GM23338 (cell line): ENCODE measurements at regions not wholly inside any gene's neighbourhood (a gene's known extent, or its start where the extent isn't known, plus 50 kb on each side); places are given as distances from the start of the nearest gene placed in this dataset.

ENCODE experiments used
- ATAC-seq: fragments of 200-7000 bp; cut with Tn5 transposase; 3 replicates; pipeline ENCODE4 v1.9.1; 2020
- DNase-seq: peaks from one replicate; pipeline ENCODE4 v3.0.0-alpha.2; 2015; ENCODE audit warnings: low spot score
- H2AFZ ChIP-seq: fragments of 200-600 bp; sonication (generic); 2 replicates; pipeline ENCODE4 v1.8.0; 2016; ENCODE audit warnings: antibody characterized with exemption, mild to moderate bottlenecking, moderate library complexity
- H3F3A ChIP-seq: fragments of 200-600 bp; sonication (generic); replicated peaks from 2 replicates; pipeline ENCODE4 v1.8.0; 2017; ENCODE audit warnings: antibody characterized with exemption, mixed run types, low read depth
- H3K27ac ChIP-seq: fragments of 200-600 bp; sonication (generic); 2 replicates; pipeline ENCODE4 v1.6.1; 2016; ENCODE audit warnings: low read depth
- H3K27me3 ChIP-seq: fragments of 200-600 bp; sonication (generic); 2 replicates; pipeline ENCODE4 v1.8.0; 2016; ENCODE audit warnings: mild to moderate bottlenecking, mixed run types, moderate library complexity; ENCODE audit not compliant: insufficient read depth
- H3K36me3 ChIP-seq: fragments of 200-600 bp; sonication (generic); 2 replicates; pipeline ENCODE4 v1.8.0; 2016; ENCODE audit warnings: mild to moderate bottlenecking; ENCODE audit not compliant: insufficient read depth
- H3K4me1 ChIP-seq: fragments of 200-600 bp; sonication (generic); 2 replicates; pipeline ENCODE4 v1.8.0; 2016; ENCODE audit warnings: mild to moderate bottlenecking, moderate library complexity; ENCODE audit not compliant: insufficient read depth
- H3K4me2 ChIP-seq: fragments of 200-600 bp; sonication (generic); 2 replicates; pipeline ENCODE4 v1.7.1; 2017; ENCODE audit warnings: mixed run types
- H3K4me3 ChIP-seq: fragments of 200-600 bp; sonication (generic); 2 replicates; pipeline ENCODE4 v1.6.1; 2016; ENCODE audit warnings: mixed run types
- H3K79me2 ChIP-seq: fragments of 200-600 bp; sonication (generic); replicated peaks from 2 replicates; pipeline ENCODE4 v1.8.0; 2017; ENCODE audit warnings: mild to moderate bottlenecking; ENCODE audit not compliant: insufficient read depth
- H3K9me2 ChIP-seq: fragments of 200-600 bp; sonication (generic); 2 replicates; pipeline ENCODE4 v1.8.0; 2017; ENCODE audit not compliant: insufficient read depth
- H4K20me1 ChIP-seq: fragments of 200-600 bp; sonication (generic); replicated peaks from 2 replicates; pipeline ENCODE4 v1.8.0; 2017; ENCODE audit warnings: mild to moderate bottlenecking; ENCODE audit not compliant: insufficient read depth
- H3K27ac Mint-ChIP-seq: 2 replicates; pipeline ENCODE4 v1.8.0; 2020; ENCODE audit warnings: inconsistent platforms, mild to moderate bottlenecking, moderate library complexity, mixed read lengths
- H3K27me3 Mint-ChIP-seq: 3 replicates; pipeline ENCODE4 v1.8.0; 2022; ENCODE audit warnings: low read depth, mild to moderate bottlenecking, moderate library complexity, mixed read lengths, inconsistent platforms; ENCODE audit not compliant: insufficient read depth, poor library complexity
- H3K36me3 Mint-ChIP-seq: 3 replicates; pipeline ENCODE4 v1.8.0; 2021; ENCODE audit warnings: low read depth, mild to moderate bottlenecking, inconsistent platforms, moderate library complexity, mixed read lengths
- H3K4me1 Mint-ChIP-seq: 3 replicates; pipeline ENCODE4 v1.8.0; 2020; ENCODE audit warnings: mild to moderate bottlenecking, inconsistent platforms, mixed read lengths
- H3K4me3 Mint-ChIP-seq: 3 replicates; pipeline ENCODE4 v1.8.0; 2021; ENCODE audit warnings: moderate library complexity, mild to moderate bottlenecking, inconsistent platforms, mixed read lengths
- H3K9me3 Mint-ChIP-seq: 3 replicates; pipeline ENCODE4 v1.8.0; 2020; ENCODE audit warnings: moderate library complexity, mild to moderate bottlenecking, inconsistent platforms, mixed read lengths
- CREB1 ChIP-seq: fragments of 250-450 bp; sonication (Bioruptor Pico); IDR thresholded peaks from 2 replicates; pipeline ENCODE4 v1.5.0; 2020; ENCODE audit warnings: low read depth, mild to moderate bottlenecking, moderate library complexity
- EZH2 ChIP-seq: fragments of 200-600 bp; sonication (generic); IDR thresholded peaks from one replicate; pipeline ENCODE4 v1.8.0; 2017; ENCODE audit warnings: antibody characterized with exemption, mild to moderate bottlenecking, low read depth; ENCODE audit not compliant: unreplicated experiment
- EZH2phosphoT487 ChIP-seq: fragments of 200-600 bp; sonication (generic); IDR thresholded peaks from one replicate; pipeline ENCODE4 v1.8.1; 2018; ENCODE audit warnings: antibody characterized with exemption; ENCODE audit not compliant: unreplicated experiment
- JUNB ChIP-seq: IDR thresholded peaks from one replicate; pipeline ENCODE4 v1.6.1; 2016; ENCODE audit warnings: antibody characterized with exemption; ENCODE audit not compliant: unreplicated experiment
- NANOG ChIP-seq: IDR thresholded peaks from 2 replicates; pipeline ENCODE4 v1.6.1; 2016; ENCODE audit warnings: antibody characterized with exemption, borderline replicate concordance
- POLR2AphosphoS5 ChIP-seq: IDR thresholded peaks from 2 replicates; pipeline ENCODE4 v1.6.1; 2016; ENCODE audit warnings: antibody characterized with exemption, low read depth
- STAT1 ChIP-seq: IDR thresholded peaks from one replicate; pipeline ENCODE4 v1.6.1; 2016; ENCODE audit warnings: antibody characterized with exemption; ENCODE audit not compliant: unreplicated experiment
- ZNF114 ChIP-seq: fragments of 250-450 bp; sonication (Bioruptor Pico); IDR thresholded peaks from 2 replicates; pipeline ENCODE4 v1.5.0; 2020; ENCODE audit warnings: mild to moderate bottlenecking, moderate library complexity
- ZNF331 ChIP-seq: fragments of 250-450 bp; sonication (Bioruptor Pico); IDR thresholded peaks from 2 replicates; pipeline ENCODE4 v1.5.0; 2020; ENCODE audit warnings: low read depth, mild to moderate bottlenecking, moderate library complexity
- TF ChIP-seq, protein P1 (sequence below), 2 experiments: fragments of 200-600 bp in 1 of 2; sonication (generic) in 1 of 2; conservative IDR thresholded peaks; 2 replicates each; pipeline versions ENCODE4 v1.5.1 to v1.6.1; 2016 to 2017; ENCODE audit warnings: antibody characterized with exemption in 2 of 2, low read depth in 2 of 2, mild to moderate bottlenecking in 2 of 2, moderate library complexity in 1 of 2
- TF ChIP-seq, protein P2 (sequence below): IDR thresholded peaks from one replicate; pipeline ENCODE4 v1.6.1; 2018; ENCODE audit warnings: antibody characterized with exemption; ENCODE audit not compliant: unreplicated experiment
- TF ChIP-seq, protein P3 (sequence below): IDR thresholded peaks from 2 replicates; pipeline ENCODE4 v1.6.1; 2016; ENCODE audit warnings: antibody characterized with exemption
- TF ChIP-seq, protein P4 (sequence below): fragments of 250-450 bp; sonication (Bioruptor Pico); IDR thresholded peaks from 2 replicates; pipeline ENCODE4 v1.5.0; 2020; ENCODE audit warnings: mild to moderate bottlenecking, moderate library complexity

DNA sequence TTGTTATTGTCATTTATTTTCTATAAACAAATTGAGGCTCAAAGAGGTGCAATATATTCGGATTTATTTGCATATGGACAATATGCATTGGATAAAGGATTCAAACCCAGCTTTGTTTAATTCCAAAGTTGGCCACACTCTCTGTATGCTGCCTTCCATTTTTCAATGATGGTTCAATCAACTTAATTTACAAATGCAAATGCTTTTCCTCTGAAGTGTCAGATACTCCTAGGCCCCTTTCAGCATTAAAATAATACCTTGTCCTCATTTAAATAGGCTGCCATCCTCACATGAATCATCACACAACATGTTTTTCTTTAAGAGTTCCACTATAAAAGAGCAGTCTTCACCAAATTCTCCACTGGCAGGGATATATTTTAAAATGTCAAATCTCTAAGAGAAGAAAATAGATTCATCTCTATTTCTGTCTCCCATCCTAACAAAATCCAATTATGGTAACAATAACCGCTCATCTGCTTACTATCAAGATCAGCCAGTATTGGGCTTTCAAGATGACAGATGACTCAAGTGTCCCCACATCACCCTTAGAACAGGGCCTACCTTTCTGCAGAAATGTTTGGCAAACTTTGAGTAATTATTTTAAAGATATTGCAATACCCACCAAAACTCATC lies 114.8 kb downstream of the SCG2 start:
- Mint-ChIP-seq H3K36me3 (no peaks in the 10 kb centered on the region), H3K4me1 (peaks cover 10% of the 10 kb centered on the region; the same call in 2 of the 3 replicates), H3K4me3 (no peak overlapping the region), H3K27me3 (no peaks in the 10 kb centered on the region), H3K9me3 (peaks cover 4% of the 10 kb centered on the region; the same call in 1 of the 3 replicates), H3K27ac (no peak overlapping the region)
- Histone ChIP-seq H3K4me3 (no peak overlapping the region), H3K9me2 (no peaks in the 10 kb centered on the region), H3K79me2 (no peaks in the 10 kb centered on the region), H4K20me1 (no peaks in the 10 kb centered on the region), H2AFZ (no peak overlapping the region), H3K27me3 (no peaks in the 10 kb centered on the region), H3K4me2 (no peak overlapping the region), H3K36me3 (no peaks in the 10 kb centered on the region), H3K4me1 (0 out of 2 replicates have a peak, but pooled peaks cover 5% of the 10 kb centered on the region), H3F3A (no peaks in the 10 kb centered on the region), H3K27ac (no peak overlapping the region)
- no peak for TF ChIP-seq ZNF114 (CRISPR knock-in tag)
- TF ChIP-seq, protein P1, sequence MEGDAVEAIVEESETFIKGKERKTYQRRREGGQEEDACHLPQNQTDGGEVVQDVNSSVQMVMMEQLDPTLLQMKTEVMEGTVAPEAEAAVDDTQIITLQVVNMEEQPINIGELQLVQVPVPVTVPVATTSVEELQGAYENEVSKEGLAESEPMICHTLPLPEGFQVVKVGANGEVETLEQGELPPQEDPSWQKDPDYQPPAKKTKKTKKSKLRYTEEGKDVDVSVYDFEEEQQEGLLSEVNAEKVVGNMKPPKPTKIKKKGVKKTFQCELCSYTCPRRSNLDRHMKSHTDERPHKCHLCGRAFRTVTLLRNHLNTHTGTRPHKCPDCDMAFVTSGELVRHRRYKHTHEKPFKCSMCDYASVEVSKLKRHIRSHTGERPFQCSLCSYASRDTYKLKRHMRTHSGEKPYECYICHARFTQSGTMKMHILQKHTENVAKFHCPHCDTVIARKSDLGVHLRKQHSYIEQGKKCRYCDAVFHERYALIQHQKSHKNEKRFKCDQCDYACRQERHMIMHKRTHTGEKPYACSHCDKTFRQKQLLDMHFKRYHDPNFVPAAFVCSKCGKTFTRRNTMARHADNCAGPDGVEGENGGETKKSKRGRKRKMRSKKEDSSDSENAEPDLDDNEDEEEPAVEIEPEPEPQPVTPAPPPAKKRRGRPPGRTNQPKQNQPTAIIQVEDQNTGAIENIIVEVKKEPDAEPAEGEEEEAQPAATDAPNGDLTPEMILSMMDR (conservative IDR thresholded peaks at IDR 0.05; ENCODE audit: low read depth in 2 of 2): no peak
- TF ChIP-seq, protein P2, sequence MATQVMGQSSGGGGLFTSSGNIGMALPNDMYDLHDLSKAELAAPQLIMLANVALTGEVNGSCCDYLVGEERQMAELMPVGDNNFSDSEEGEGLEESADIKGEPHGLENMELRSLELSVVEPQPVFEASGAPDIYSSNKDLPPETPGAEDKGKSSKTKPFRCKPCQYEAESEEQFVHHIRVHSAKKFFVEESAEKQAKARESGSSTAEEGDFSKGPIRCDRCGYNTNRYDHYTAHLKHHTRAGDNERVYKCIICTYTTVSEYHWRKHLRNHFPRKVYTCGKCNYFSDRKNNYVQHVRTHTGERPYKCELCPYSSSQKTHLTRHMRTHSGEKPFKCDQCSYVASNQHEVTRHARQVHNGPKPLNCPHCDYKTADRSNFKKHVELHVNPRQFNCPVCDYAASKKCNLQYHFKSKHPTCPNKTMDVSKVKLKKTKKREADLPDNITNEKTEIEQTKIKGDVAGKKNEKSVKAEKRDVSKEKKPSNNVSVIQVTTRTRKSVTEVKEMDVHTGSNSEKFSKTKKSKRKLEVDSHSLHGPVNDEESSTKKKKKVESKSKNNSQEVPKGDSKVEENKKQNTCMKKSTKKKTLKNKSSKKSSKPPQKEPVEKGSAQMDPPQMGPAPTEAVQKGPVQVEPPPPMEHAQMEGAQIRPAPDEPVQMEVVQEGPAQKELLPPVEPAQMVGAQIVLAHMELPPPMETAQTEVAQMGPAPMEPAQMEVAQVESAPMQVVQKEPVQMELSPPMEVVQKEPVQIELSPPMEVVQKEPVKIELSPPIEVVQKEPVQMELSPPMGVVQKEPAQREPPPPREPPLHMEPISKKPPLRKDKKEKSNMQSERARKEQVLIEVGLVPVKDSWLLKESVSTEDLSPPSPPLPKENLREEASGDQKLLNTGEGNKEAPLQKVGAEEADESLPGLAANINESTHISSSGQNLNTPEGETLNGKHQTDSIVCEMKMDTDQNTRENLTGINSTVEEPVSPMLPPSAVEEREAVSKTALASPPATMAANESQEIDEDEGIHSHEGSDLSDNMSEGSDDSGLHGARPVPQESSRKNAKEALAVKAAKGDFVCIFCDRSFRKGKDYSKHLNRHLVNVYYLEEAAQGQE: no peak
- TF ChIP-seq STAT1: no peak
- no peak for TF ChIP-seq NANOG
- TF ChIP-seq, protein P3, sequence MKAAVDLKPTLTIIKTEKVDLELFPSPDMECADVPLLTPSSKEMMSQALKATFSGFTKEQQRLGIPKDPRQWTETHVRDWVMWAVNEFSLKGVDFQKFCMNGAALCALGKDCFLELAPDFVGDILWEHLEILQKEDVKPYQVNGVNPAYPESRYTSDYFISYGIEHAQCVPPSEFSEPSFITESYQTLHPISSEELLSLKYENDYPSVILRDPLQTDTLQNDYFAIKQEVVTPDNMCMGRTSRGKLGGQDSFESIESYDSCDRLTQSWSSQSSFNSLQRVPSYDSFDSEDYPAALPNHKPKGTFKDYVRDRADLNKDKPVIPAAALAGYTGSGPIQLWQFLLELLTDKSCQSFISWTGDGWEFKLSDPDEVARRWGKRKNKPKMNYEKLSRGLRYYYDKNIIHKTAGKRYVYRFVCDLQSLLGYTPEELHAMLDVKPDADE: no peak
- TF ChIP-seq, protein P4, sequence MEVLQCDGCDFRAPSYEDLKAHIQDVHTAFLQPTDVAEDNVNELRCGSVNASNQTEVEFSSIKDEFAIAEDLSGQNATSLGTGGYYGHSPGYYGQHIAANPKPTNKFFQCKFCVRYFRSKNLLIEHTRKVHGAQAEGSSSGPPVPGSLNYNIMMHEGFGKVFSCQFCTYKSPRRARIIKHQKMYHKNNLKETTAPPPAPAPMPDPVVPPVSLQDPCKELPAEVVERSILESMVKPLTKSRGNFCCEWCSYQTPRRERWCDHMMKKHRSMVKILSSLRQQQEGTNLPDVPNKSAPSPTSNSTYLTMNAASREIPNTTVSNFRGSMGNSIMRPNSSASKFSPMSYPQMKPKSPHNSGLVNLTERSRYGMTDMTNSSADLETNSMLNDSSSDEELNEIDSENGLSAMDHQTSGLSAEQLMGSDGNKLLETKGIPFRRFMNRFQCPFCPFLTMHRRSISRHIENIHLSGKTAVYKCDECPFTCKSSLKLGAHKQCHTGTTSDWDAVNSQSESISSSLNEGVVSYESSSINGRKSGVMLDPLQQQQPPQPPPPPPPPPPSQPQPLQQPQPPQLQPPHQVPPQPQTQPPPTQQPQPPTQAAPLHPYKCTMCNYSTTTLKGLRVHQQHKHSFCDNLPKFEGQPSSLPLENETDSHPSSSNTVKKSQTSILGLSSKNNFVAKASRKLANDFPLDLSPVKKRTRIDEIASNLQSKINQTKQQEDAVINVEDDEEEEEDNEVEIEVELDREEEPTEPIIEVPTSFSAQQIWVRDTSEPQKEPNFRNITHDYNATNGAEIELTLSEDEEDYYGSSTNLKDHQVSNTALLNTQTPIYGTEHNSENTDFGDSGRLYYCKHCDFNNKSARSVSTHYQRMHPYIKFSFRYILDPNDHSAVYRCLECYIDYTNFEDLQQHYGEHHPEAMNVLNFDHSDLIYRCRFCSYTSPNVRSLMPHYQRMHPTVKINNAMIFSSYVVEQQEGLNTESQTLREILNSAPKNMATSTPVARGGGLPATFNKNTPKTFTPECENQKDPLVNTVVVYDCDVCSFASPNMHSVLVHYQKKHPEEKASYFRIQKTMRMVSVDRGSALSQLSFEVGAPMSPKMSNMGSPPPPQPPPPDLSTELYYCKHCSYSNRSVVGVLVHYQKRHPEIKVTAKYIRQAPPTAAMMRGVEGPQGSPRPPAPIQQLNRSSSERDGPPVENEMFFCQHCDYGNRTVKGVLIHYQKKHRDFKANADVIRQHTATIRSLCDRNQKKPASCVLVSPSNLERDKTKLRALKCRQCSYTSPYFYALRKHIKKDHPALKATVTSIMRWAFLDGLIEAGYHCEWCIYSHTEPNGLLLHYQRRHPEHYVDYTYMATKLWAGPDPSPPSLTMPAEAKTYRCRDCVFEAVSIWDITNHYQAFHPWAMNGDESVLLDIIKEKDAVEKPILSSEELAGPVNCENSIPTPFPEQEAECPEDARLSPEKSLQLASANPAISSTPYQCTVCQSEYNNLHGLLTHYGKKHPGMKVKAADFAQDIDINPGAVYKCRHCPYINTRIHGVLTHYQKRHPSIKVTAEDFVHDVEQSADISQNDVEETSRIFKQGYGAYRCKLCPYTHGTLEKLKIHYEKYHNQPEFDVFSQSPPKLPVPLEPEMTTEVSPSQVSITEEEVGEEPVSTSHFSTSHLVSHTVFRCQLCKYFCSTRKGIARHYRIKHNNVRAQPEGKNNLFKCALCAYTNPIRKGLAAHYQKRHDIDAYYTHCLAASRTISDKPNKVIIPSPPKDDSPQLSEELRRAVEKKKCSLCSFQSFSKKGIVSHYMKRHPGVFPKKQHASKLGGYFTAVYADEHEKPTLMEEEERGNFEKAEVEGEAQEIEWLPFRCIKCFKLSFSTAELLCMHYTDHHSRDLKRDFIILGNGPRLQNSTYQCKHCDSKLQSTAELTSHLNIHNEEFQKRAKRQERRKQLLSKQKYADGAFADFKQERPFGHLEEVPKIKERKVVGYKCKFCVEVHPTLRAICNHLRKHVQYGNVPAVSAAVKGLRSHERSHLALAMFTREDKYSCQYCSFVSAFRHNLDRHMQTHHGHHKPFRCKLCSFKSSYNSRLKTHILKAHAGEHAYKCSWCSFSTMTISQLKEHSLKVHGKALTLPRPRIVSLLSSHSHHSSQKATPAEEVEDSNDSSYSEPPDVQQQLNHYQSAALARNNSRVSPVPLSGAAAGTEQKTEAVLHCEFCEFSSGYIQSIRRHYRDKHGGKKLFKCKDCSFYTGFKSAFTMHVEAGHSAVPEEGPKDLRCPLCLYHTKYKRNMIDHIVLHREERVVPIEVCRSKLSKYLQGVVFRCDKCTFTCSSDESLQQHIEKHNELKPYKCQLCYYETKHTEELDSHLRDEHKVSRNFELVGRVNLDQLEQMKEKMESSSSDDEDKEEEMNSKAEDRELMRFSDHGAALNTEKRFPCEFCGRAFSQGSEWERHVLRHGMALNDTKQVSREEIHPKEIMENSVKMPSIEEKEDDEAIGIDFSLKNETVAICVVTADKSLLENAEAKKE (CRISPR knock-in tag): no peak
- no peak for TF ChIP-seq POLR2AphosphoS5
- TF ChIP-seq EZH2phosphoT487: no peak
- no peak for TF ChIP-seq EZH2
- TF ChIP-seq ZNF331 (CRISPR knock-in tag): no peak
- no peak for TF ChIP-seq CREB1 (CRISPR knock-in tag)
- TF ChIP-seq JUNB: no peak
- DNase-seq: no peak
- no peak for ATAC-seq
